ENCODE measurements at regions not wholly inside any gene's neighbourhood (a gene's known extent, or its start where the extent isn't known, plus 50 kb on each side); places are given as distances from the start of the nearest gene placed in this dataset.

- no peak for DNase-seq (ENCODE audit: low read depth)
- no peak for TF ChIP-seq CTCF (conservative IDR thresholded peaks at IDR 0.05; ENCODE audit: low read depth, low read length)
- no peak overlapping the region for H3K4me3 ChIP-seq (ENCODE audit: low read length)
Observed at GRCh38 chr2:217062768-217063167, 202.9 kb upstream of the TNP1 start.

- TF ChIP-seq CTCF (conservative IDR thresholded peaks at IDR 0.05; ENCODE audit: low read depth, low read length), result no peak
- DNase-seq (ENCODE audit: low read depth), result no peak
- no peak overlapping the region for H3K4me3 ChIP-seq (ENCODE audit: low read length)
Observed at GRCh38 chr2:217061916-217062505, 202.1 kb upstream of the TNP1 start.

GRCh38 chr2:217060951-217061547 is 201.2 kb upstream of the TNP1 start:
- DNase-seq (ENCODE audit: low read depth), result no peak
- no peak overlapping the region for H3K4me3 ChIP-seq (ENCODE audit: low read length)
- no peak for TF ChIP-seq CTCF (conservative IDR thresholded peaks at IDR 0.05; ENCODE audit: low read depth, low read length)

GRCh38 chr2:217060516-217060915 is 200.7 kb upstream of the TNP1 start:
- DNase-seq (ENCODE audit: low read depth), result no peak
- no peak for TF ChIP-seq CTCF (conservative IDR thresholded peaks at IDR 0.05; ENCODE audit: low read depth, low read length)
- no peak overlapping the region for H3K4me3 ChIP-seq (ENCODE audit: low read length)

GRCh38 chr2:217058791-217059755 is 199.2 kb upstream of the TNP1 start:
- no peak for DNase-seq (ENCODE audit: low read depth)
- no peak for TF ChIP-seq CTCF (conservative IDR thresholded peaks at IDR 0.05; ENCODE audit: low read depth, low read length)
- no peak overlapping the region for H3K4me3 ChIP-seq (ENCODE audit: low read length)

GRCh38 chr2:217057773-217058172 is 197.9 kb upstream of the TNP1 start:
- TF ChIP-seq CTCF (conservative IDR thresholded peaks at IDR 0.05; ENCODE audit: low read depth, low read length), result no peak
- DNase-seq (ENCODE audit: low read depth), result no peak
- H3K4me3 ChIP-seq (ENCODE audit: low read length), result no peak overlapping the region

Data from retinal pigment epithelial cell (primary cell).